GM21381 (cell line): ENCODE measurements at regions not wholly inside any gene's neighbourhood (a gene's known extent, or its start where the extent isn't known, plus 50 kb on each side); places are given as distances from the start of the nearest gene placed in this dataset.

Experiments used
- ATAC-seq: cut with Tn5 transposase; IDR thresholded peaks from one replicate; pipeline ENCODE4 v1.9.1; 2021; ENCODE audit warnings: mild to moderate bottlenecking, moderate library complexity; ENCODE audit not compliant: unreplicated experiment

GRCh38 chr1:24992761-24993211 is 62.7 kb upstream of the RUNX3 start:
- ATAC-seq: no peak

GRCh38 chr1:24992124-24992760 is 62.2 kb upstream of the RUNX3 start:
- ATAC-seq: no peak

GRCh38 chr1:24991697-24992096 is 61.6 kb upstream of the RUNX3 start:
- no peak for ATAC-seq

DNA sequence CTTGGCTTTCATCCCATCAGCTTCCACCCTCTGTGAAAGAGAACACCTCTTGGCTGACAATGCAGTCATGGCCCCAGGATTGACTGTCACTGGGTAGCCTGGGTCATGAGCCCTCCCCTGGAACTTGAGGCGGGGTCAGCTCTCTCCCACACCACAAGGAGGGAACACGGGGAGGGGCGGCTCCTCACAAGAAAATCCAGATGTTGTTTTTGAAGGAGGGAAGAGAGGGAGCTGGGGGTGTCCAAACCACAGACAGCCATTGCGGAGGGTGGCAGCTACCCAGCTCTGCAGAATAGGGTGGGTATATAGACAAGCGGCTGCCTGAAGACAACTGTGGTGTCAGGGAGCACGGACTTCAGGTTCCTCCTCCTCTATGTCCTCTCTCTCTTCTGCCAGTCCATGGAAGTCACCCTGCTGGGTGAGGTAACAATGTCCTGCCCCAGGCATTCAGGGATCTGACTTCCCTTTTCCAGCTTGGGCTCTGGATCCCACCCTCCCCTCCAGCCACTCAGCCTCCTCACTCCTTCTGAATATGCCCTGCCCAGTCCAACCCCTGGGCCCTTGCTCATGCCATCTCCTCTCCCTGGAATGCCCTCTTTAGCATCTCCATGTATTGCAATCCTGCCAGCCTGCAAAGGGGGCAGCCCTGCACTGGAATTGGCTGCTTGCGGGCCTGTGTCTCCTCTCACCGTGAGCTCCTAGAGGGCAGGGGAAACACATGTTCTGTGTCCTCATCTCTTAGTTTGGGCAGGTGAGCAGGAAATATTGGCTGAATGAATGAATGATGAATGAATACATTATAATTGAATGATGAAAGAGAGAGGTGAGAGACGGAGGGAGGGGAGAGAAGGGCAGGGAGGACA is 60.9 kb upstream of the RUNX3 start:
- ATAC-seq: no peak

DNA sequence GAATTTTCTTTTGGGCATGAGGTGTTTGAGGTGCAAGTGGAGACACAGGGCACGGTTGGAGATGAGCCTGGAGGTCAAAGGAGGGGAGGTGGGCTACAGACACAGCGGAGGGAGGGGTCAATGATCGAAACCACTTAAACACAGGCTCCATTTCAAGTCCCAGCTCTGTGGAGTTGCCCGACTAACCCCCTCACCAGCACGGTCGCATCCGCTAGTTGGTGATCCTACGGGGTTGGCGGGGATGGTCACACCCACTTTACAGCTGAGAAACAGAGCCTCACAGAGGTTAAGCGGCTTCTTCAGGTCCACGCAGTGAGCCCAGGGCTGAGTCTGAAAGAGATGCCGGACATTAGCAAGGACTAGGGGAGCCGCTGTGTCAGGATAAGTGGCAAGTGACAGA is 60.1 kb upstream of the RUNX3 start:
- ATAC-seq: no peak

GRCh38 chr1:24989082-24989481 is 59.0 kb upstream of the RUNX3 start:
- ATAC-seq: no peak

GRCh38 chr1:24988558-24988912 is 58.5 kb upstream of the RUNX3 start:
- ATAC-seq: no peak

GRCh38 chr1:24987875-24988557 is 57.9 kb upstream of the RUNX3 start:
- ATAC-seq: no peak

- no peak for ATAC-seq
Observed at GRCh38 chr1:24987424-24987823, 57.3 kb upstream of the RUNX3 start.

DNA sequence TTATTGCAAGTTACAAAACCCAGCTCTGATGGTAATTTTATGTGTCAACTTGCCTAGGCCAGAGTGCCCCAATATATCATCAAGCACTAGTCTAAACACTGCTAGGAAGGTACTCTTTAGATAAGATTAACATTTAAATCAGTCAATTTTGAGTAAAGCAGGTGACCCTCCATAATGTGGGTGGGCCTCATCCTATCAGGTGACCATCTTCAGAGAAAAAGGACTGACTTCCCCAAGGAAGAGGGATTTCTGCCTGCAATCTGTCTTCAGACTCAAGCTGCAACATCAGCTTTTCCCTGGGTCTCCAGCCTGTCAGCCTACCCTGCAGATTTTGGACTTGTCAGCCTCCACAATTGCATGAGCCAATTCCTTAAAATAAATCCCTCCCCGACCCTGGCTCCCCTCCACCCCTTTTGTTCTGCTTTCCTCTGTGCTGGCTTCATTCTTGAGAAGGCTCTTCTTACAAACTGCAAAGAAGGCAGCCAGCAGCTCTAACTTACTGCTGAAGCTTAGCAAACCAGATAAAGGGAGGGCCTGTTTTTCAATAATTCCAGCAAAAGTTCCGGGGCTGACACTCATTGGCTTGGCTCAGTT is 56.4 kb upstream of the RUNX3 start:
- no peak for ATAC-seq

- ATAC-seq: no peak
Observed at GRCh38 chr1:24985737-24986136, 55.7 kb upstream of the RUNX3 start.

DNA sequence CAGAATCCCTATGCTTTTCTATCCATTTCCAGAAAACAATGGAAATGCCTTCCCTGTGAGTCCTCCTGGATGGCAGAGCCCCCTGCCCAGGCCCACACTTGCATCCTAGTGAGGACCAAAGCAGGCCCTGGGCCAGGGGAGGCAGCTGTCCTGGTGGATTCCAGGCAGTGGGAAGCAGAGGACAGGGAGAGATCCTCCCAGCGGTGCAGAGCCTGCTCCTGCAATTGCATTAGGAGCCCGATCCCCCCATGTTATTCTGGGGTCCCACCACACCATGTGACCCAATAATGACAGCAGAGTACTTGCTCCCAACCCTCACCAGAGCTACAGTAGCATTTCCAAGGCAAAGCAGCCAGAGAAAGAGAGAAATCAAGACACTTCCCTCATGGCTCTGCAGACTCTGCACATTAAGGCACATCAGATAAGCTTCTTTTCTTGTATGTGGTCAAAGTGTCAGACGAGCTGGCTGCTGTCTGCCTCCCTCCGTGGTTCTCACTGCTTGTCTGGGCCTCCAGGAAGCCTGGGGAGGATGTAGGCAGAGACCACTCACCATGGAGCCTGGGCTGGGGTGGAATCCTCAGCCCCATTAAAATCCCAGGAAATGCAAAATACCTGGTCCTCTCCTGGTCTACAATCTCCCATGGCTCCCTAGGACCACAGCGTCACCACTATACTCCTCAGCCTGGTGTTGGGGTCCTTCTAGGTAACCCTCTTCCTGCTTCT is 54.9 kb upstream of the RUNX3 start:
- no peak for ATAC-seq

DNA sequence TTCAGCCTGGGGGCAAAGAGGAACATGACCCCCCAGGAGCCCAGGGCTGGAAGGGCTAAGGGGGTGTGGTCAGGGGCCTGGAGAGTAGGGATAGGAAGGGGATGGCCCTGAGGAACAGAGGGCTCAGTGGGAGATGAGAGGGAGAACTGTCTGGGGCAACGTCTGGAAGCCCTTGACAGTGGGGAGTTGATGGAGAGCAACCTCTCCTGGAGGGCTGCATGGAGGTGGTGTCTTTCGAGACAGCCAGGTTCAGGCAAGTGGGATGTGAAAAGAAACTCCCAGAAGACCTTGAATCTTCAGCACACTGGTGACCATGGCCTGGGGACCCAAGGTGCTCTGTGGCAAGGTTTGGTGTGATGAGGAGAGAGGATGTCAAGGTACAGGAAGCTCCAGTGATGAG is 54.2 kb upstream of the RUNX3 start:
- ATAC-seq: no peak

- ATAC-seq: no peak
Observed at GRCh38 chr1:24983006-24983680, 53.1 kb upstream of the RUNX3 start.

- no peak for ATAC-seq
Observed at GRCh38 chr1:24981631-24982005, 51.5 kb upstream of the RUNX3 start.

DNA sequence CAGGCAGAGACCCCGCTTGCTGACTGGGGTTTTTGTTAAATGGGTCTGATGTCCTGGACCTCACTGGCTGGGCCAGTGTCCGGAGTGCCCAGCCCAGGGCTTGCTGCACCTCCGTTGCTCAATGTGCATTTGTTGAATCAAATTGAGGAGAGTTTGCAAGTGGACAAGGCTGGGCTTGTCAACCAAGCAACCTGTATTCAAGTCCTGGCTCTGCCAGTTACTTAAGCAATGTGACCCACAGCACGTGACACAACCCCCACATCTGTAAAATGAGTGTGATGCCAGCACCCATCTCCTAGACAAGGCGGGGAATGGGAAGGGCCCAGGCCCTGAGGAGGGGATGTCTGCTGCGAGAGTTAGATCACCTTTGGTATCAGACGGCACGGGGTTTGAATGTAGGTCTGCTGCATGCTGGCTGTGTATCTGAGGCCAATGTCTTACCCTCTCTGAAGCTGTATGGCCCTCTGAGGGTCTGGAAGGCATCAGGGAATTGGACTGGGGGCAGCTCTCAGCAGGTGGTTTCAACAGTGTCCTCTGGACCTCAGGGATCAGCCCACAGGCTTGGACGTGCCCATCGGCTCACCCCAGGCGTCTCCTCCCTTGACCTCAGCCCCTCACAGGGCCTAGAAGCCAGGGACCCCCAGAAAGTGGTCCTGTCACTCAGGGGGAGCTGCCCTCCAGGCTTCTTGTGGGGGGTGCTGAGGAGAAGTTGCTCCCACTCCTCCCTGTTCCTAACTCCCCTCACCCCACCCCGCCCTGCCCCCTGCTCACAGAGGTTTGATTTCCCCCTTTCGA is 51.0 kb upstream of the RUNX3 start:
- no peak for ATAC-seq
